Keratinocyte (primary cell): ENCODE measurements at regions not wholly inside any gene's neighbourhood (a gene's known extent, or its start where the extent isn't known, plus 50 kb on each side); places are given as distances from the start of the nearest gene placed in this dataset.

Source experiments
- EZH2 ChIP-seq: IDR thresholded peaks from one replicate; pipeline ENCODE4 v1.6.1; 2012; ENCODE audit warnings: inconsistent platforms, mild to moderate bottlenecking, low read length, moderate library complexity
- TF ChIP-seq, protein P1 (sequence below), 3 experiments: IDR thresholded peaks in 1 of 3; conservative IDR thresholded peaks in 1 of 3; optimal IDR thresholded peaks in 1 of 3; 2 replicates in 2 of 3; 3 replicates in 1 of 3; pipeline versions ENCODE3 to v1.5.1; 2011; ENCODE audit warnings: low read length in 3 of 3, mild to moderate bottlenecking in 3 of 3, moderate library complexity in 2 of 3, control low read depth in 1 of 3, inconsistent platforms in 1 of 3; ENCODE audit not compliant: insufficient read depth in 2 of 3; ENCODE audit errors: extremely low read depth in 1 of 3

DNA sequence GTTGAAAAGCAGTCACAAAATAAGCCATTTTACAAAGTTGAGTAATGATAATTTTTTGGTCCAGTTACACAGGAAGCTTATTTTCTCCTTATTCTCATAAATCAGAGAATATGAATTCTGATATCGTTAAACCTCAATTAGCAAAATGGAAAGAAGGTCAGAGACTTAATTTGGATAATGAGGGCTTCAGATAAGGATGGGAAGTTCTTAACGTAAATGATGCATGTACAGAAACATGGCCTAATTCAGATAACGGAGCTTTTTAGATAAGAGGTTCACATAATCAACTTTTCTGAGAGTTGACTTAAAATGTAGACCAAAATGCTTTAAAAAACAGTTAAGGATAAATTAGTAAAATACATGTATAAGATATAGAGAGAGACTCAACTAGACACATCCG, 746.3 kb upstream of the SLC10A2 start:
- no peak for TF ChIP-seq EZH2
- TF ChIP-seq, protein P1, sequence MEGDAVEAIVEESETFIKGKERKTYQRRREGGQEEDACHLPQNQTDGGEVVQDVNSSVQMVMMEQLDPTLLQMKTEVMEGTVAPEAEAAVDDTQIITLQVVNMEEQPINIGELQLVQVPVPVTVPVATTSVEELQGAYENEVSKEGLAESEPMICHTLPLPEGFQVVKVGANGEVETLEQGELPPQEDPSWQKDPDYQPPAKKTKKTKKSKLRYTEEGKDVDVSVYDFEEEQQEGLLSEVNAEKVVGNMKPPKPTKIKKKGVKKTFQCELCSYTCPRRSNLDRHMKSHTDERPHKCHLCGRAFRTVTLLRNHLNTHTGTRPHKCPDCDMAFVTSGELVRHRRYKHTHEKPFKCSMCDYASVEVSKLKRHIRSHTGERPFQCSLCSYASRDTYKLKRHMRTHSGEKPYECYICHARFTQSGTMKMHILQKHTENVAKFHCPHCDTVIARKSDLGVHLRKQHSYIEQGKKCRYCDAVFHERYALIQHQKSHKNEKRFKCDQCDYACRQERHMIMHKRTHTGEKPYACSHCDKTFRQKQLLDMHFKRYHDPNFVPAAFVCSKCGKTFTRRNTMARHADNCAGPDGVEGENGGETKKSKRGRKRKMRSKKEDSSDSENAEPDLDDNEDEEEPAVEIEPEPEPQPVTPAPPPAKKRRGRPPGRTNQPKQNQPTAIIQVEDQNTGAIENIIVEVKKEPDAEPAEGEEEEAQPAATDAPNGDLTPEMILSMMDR (optimal IDR thresholded peaks at IDR 0.05 in 1 of 3, IDR thresholded peaks at IDR 0.05 in 1 of 3, conservative IDR thresholded peaks at IDR 0.05 in 1 of 3; ENCODE audit: extremely low read depth in 1 of 3, insufficient read depth in 2 of 3, low read length in 3 of 3), result no peak
